ENCODE measurements at regions not wholly inside any gene's neighbourhood (a gene's known extent, or its start where the extent isn't known, plus 50 kb on each side); places are given as distances from the start of the nearest gene placed in this dataset.

- Histone ChIP-seq H3K27ac (ENCODE audit: low read depth, low read length, poor library complexity, severe bottlenecking) (no peak overlapping the region), H3K9me3 (ENCODE audit: low read depth, low read length, poor library complexity, severe bottlenecking) (no peaks in the 10 kb centered on the region), H3K4me3 (ENCODE audit: low read depth, low read length, poor library complexity, severe bottlenecking) (no peak overlapping the region), H3K27me3 (replicated peaks; ENCODE audit: insufficient read depth, low read depth, low read length, poor library complexity) (no peaks in the 10 kb centered on the region), H3K4me1 (ENCODE audit: insufficient read depth, low read length, poor library complexity, severe bottlenecking) (no peaks in the 10 kb centered on the region), H3K36me3 (ENCODE audit: insufficient read depth, low read length, poor library complexity, severe bottlenecking) (no peaks in the 10 kb centered on the region)
- ChIA-PET CTCF (no interaction called here), POLR2A (ENCODE audit: low non-redundant PET) (no interaction called here)
- no peak for TF ChIP-seq CTCF (conservative IDR thresholded peaks at IDR 0.05; ENCODE audit: low read depth, low read length)
- no peak for TF ChIP-seq EZH2 (IDR thresholded peaks at IDR 0.05; ENCODE audit: borderline replicate concordance, low read depth, low read length, poor library complexity, severe bottlenecking)
- DNase-seq (ENCODE audit: low spot score) = no peak
- no TSS peak for BruUV-seq (replicated peaks)
- intact Hi-C loops (cut with micrococcal nuclease; ENCODE audit: unreplicated experiment) = no loop called here
Observed at GRCh38 chr2:53544871-53545558, 222.6 kb upstream of the CHAC2 start.

GRCh38 chr2:53543083-53543482 lies 224.5 kb upstream of the CHAC2 start:
- POLR2A ChIA-PET (ENCODE audit: low non-redundant PET) = no interaction called here
- CTCF ChIA-PET = no interaction called here
- Histone ChIP-seq H3K27ac (ENCODE audit: low read depth, low read length, poor library complexity, severe bottlenecking) (no peak overlapping the region), H3K27me3 (replicated peaks; ENCODE audit: insufficient read depth, low read depth, low read length, poor library complexity) (no peaks in the 10 kb centered on the region), H3K9me3 (ENCODE audit: low read depth, low read length, poor library complexity, severe bottlenecking) (no peaks in the 10 kb centered on the region), H3K4me1 (ENCODE audit: insufficient read depth, low read length, poor library complexity, severe bottlenecking) (no peaks in the 10 kb centered on the region), H3K36me3 (ENCODE audit: insufficient read depth, low read length, poor library complexity, severe bottlenecking) (no peaks in the 10 kb centered on the region), H3K4me3 (ENCODE audit: low read depth, low read length, poor library complexity, severe bottlenecking) (no peak overlapping the region)
- intact Hi-C loops (cut with micrococcal nuclease; ENCODE audit: unreplicated experiment) = no loop called here
- TF ChIP-seq CTCF (conservative IDR thresholded peaks at IDR 0.05; ENCODE audit: low read depth, low read length) (no peak), EZH2 (IDR thresholded peaks at IDR 0.05; ENCODE audit: borderline replicate concordance, low read depth, low read length, poor library complexity, severe bottlenecking) (no peak)
- no TSS peak for BruUV-seq (replicated peaks)
- DNase-seq (ENCODE audit: low spot score) = no peak

GRCh38 chr2:53536583-53537361 lies 230.8 kb upstream of the CHAC2 start:
- H3K4me1 ChIP-seq (ENCODE audit: insufficient read depth, low read length, poor library complexity, severe bottlenecking) = no peaks in the 10 kb centered on the region
- no TSS peak for BruUV-seq (replicated peaks)
- TF ChIP-seq CTCF (conservative IDR thresholded peaks at IDR 0.05; ENCODE audit: low read depth, low read length) (no peak), EZH2 (IDR thresholded peaks at IDR 0.05; ENCODE audit: borderline replicate concordance, low read depth, low read length, poor library complexity, severe bottlenecking) (no peak)
- H3K4me3 ChIP-seq (ENCODE audit: low read depth, low read length, poor library complexity, severe bottlenecking) = no peak overlapping the region
- no peak for DNase-seq (ENCODE audit: low spot score)
- H3K27ac ChIP-seq (ENCODE audit: low read depth, low read length, poor library complexity, severe bottlenecking) = no peak overlapping the region
- POLR2A ChIA-PET (ENCODE audit: low non-redundant PET) = no interaction called here
- no peaks in the 10 kb centered on the region for H3K36me3 ChIP-seq (ENCODE audit: insufficient read depth, low read length, poor library complexity, severe bottlenecking)
- CTCF ChIA-PET = no interaction called here
- intact Hi-C loops (cut with micrococcal nuclease; ENCODE audit: unreplicated experiment) = no loop called here
- peaks cover 6% of the 10 kb centered on the region for H3K27me3 ChIP-seq (replicated peaks; ENCODE audit: insufficient read depth, low read depth, low read length, poor library complexity)
- H3K9me3 ChIP-seq (ENCODE audit: low read depth, low read length, poor library complexity, severe bottlenecking) = no peaks in the 10 kb centered on the region
